ENCODE measurements at regions not wholly inside any gene's neighbourhood (a gene's known extent, or its start where the extent isn't known, plus 50 kb on each side); places are given as distances from the start of the nearest gene placed in this dataset.

- peaks cover 14 to 30% of the 10 kb centered on the region in 2 donors for H3K9me3 Mint-ChIP-seq
- ATAC-seq: no peak
These were observed 172.3 kb downstream of the LYPLAL1 start for GRCh38 chr1:219345953-219346352.

DNA sequence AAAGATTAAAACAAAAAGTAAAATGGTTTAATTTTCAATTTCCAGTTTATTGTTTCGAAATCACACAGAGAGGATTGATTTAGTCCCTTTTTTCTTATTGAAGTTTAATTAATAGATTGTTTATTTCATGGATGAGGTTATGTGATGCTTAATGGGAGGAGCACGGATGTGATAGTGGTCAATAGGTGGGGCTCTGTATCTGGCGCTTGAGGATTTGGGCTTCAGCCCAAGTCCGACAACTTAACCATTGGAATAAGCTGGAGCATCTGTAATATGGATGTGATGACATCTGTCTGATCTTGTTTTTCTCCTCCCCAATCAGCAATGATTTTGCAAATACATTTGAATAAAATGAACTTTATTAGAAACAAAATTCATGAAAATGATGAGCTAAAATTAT is 169.2 kb downstream of the LYPLAL1 start:
- Mint-ChIP-seq H3K36me3 (peaks cover 7% of the 10 kb centered on the region), H3K9me3 (peaks cover 14 to 26% of the 10 kb centered on the region in 2 donors), H3K4me3 (no peak overlapping the region), H3K4me1 (no peaks in the 10 kb centered on the region), H3K27me3 (ENCODE audit: low read depth in 2 of 2) (no peaks in the 10 kb centered on the region), H3K27ac (no peak overlapping the region)
- intact Hi-C loops (cut with micrococcal nuclease): no loop called here
- no peaks in the 10 kb centered on the region for H3K27me3 ChIP-seq (ENCODE audit: control insufficient read depth, insufficient read depth, low read length)
- H3K9me3 ChIP-seq (ENCODE audit: control insufficient read depth, insufficient read depth, low read length): peaks cover 6% of the 10 kb centered on the region
- H3K36me3 ChIP-seq (ENCODE audit: control insufficient read depth, insufficient read depth, low read length): no peaks in the 10 kb centered on the region
- no peak overlapping the region for H3K27ac ChIP-seq (ENCODE audit: low read length)
- no peak for DNase-seq
- no peaks in the 10 kb centered on the region for H3K4me1 ChIP-seq (ENCODE audit: control insufficient read depth, insufficient read depth, low read length)
- TF ChIP-seq, protein P1, sequence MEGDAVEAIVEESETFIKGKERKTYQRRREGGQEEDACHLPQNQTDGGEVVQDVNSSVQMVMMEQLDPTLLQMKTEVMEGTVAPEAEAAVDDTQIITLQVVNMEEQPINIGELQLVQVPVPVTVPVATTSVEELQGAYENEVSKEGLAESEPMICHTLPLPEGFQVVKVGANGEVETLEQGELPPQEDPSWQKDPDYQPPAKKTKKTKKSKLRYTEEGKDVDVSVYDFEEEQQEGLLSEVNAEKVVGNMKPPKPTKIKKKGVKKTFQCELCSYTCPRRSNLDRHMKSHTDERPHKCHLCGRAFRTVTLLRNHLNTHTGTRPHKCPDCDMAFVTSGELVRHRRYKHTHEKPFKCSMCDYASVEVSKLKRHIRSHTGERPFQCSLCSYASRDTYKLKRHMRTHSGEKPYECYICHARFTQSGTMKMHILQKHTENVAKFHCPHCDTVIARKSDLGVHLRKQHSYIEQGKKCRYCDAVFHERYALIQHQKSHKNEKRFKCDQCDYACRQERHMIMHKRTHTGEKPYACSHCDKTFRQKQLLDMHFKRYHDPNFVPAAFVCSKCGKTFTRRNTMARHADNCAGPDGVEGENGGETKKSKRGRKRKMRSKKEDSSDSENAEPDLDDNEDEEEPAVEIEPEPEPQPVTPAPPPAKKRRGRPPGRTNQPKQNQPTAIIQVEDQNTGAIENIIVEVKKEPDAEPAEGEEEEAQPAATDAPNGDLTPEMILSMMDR (IDR thresholded peaks at IDR 0.05): no peak
- WGBS (ENCODE audit: insufficient coverage): 93% methylated on average over 4 of the region's 4 CpGs
- no peak overlapping the region for H3K4me3 ChIP-seq (ENCODE audit: low read length)
- ATAC-seq: no peak

More at GRCh38 chr1:219345953-219346352, 172.3 kb downstream of the LYPLAL1 start:
- H3K4me1 ChIP-seq (ENCODE audit: control insufficient read depth, insufficient read depth, low read length): no peaks in the 10 kb centered on the region
- TF ChIP-seq, protein P1 (IDR thresholded peaks at IDR 0.05): no peak
- Mint-ChIP-seq H3K27me3 (ENCODE audit: low read depth in 2 of 2) (no peaks in the 10 kb centered on the region), H3K27ac (no peak overlapping the region), H3K36me3 (peaks cover 7% of the 10 kb centered on the region), H3K4me1 (no peaks in the 10 kb centered on the region), H3K4me3 (no peak overlapping the region)
- H3K27ac ChIP-seq (ENCODE audit: low read length): no peak overlapping the region
- no peak for DNase-seq
- intact Hi-C loops (cut with micrococcal nuclease): no loop called here
- H3K4me3 ChIP-seq (ENCODE audit: low read length): no peak overlapping the region
- peaks cover 6% of the 10 kb centered on the region for H3K9me3 ChIP-seq (ENCODE audit: control insufficient read depth, insufficient read depth, low read length)
- no peaks in the 10 kb centered on the region for H3K27me3 ChIP-seq (ENCODE audit: control insufficient read depth, insufficient read depth, low read length)
- no peaks in the 10 kb centered on the region for H3K36me3 ChIP-seq (ENCODE audit: control insufficient read depth, insufficient read depth, low read length)

DNA sequence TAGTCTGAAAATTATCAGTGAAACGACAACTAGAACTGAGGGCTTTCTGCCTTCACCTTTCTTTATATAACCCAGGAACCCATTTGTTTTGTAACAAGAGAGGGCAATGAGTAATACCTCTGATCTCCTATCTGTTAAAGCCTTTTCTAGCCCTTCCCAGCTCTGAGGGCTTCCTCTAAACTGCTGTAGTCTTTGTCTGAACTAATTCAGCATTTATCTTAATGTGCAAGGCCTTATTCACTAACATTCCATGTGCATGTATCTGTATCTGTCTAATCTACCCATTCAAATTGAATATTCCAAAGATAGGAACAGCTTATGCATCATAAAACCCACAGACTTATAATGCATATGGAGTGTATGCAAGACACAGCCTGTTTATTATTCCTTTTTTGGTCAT is 167.1 kb downstream of the LYPLAL1 start:
- Mint-ChIP-seq H3K9me3 (peaks cover 9 to 12% of the 10 kb centered on the region in 2 donors), H3K4me3 (no peak overlapping the region), H3K27me3 (ENCODE audit: low read depth in 2 of 2) (no peaks in the 10 kb centered on the region), H3K27ac (no peak overlapping the region), H3K4me1 (no peaks in the 10 kb centered on the region), H3K36me3 (peaks cover under 1% of the 10 kb centered on the region)
- Histone ChIP-seq H3K27me3 (ENCODE audit: control insufficient read depth, insufficient read depth, low read length) (no peaks in the 10 kb centered on the region), H3K36me3 (ENCODE audit: control insufficient read depth, insufficient read depth, low read length) (no peaks in the 10 kb centered on the region), H3K27ac (ENCODE audit: low read length) (no peak overlapping the region), H3K4me1 (ENCODE audit: control insufficient read depth, insufficient read depth, low read length) (no peaks in the 10 kb centered on the region), H3K4me3 (ENCODE audit: low read length) (no peak overlapping the region), H3K9me3 (ENCODE audit: control insufficient read depth, insufficient read depth, low read length) (peaks cover 4% of the 10 kb centered on the region)
- no CpG with 5 or more reads among the region's 1 CpG for WGBS (ENCODE audit: insufficient coverage)
- ATAC-seq (no peak), DNase-seq (no peak)
- TF ChIP-seq, protein P1 (IDR thresholded peaks at IDR 0.05): no peak
- intact Hi-C loops (cut with micrococcal nuclease): no loop called here

DNA sequence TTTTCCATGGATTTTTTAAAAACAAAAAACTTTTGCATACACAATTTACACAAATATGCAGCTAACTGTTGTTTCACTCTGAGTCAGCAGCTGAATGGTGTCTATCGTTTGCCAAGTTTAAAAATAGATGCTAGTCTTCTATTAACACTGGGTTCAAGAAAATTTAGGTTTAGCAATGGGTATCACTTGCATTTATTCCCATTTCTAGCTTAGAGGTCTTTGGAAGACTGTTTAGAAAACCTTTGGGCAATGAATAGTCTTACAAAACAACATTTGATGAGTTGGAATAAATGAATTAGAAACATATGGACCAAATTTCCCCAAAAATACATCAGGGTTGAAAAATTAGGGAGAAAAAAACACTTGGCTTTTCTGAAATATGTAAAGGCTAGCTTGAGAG is 165.8 kb downstream of the LYPLAL1 start:
- Histone ChIP-seq H3K27ac (ENCODE audit: low read length) (no peak overlapping the region), H3K9me3 (ENCODE audit: control insufficient read depth, insufficient read depth, low read length) (no peaks in the 10 kb centered on the region), H3K36me3 (ENCODE audit: control insufficient read depth, insufficient read depth, low read length) (no peaks in the 10 kb centered on the region), H3K4me1 (ENCODE audit: control insufficient read depth, insufficient read depth, low read length) (no peaks in the 10 kb centered on the region), H3K4me3 (ENCODE audit: low read length) (no peak overlapping the region), H3K27me3 (ENCODE audit: control insufficient read depth, insufficient read depth, low read length) (no peaks in the 10 kb centered on the region)
- ATAC-seq: no peak
- TF ChIP-seq, protein P1 (IDR thresholded peaks at IDR 0.05): no peak
- Mint-ChIP-seq H3K4me3 (no peak overlapping the region), H3K27me3 (ENCODE audit: low read depth in 2 of 2) (no peaks in the 10 kb centered on the region), H3K9me3 (peaks cover 7 to 9% of the 10 kb centered on the region in 2 donors), H3K36me3 (no peaks in the 10 kb centered on the region), H3K27ac (no peak overlapping the region), H3K4me1 (no peaks in the 10 kb centered on the region)
- WGBS (ENCODE audit: insufficient coverage): 71% methylated on average over 1 of the region's 1 CpG
- DNase-seq: no peak
- intact Hi-C loops (cut with micrococcal nuclease): no loop called here

All from natural killer cell (primary cell).